ENCODE measurements at regions not wholly inside any gene's neighbourhood (a gene's known extent, or its start where the extent isn't known, plus 50 kb on each side); places are given as distances from the start of the nearest gene placed in this dataset.

GRCh38 chr18:75896865-75897264 is 469.4 kb upstream of the SMIM21 start:
- DNase-seq = no peak

DNA sequence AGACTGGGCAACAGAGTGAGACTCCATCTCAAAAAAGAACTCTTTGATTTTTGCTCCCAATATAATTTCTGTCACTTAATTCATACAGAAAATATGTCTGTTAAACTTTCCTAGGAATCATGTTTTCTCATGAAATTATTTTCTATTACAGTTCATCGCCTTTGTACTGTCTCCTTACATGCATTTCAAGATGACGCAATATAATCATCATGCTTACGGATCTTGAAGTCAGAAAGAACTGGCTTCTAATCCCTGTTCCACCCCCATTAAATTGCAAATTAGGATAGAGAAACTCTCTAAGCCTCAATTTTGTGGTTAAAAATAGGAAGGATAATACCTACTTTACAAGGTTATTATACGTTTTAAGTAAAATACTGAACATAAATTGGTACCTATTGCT is 467.6 kb upstream of the SMIM21 start:
- DNase-seq = no peak

DNA sequence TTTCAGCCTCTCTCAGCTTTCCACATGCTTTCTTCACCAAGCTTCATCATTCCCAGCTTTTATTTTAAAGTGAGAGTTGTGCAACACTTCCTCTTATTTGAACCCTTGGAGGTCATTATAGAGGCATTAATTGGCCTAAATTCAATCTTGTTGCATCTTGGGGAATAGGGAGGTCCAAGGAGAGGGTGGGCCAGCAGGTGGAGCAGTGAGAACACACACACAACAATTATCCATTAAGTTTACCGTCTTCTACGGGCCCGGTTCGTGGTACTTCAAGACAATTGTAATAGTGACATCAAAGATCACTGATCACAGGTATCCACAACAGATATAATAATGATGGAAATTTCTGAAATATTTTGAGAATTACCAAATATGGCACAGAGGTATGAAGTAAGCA is 457.2 kb upstream of the SMIM21 start:
- DNase-seq = no peak

DNA sequence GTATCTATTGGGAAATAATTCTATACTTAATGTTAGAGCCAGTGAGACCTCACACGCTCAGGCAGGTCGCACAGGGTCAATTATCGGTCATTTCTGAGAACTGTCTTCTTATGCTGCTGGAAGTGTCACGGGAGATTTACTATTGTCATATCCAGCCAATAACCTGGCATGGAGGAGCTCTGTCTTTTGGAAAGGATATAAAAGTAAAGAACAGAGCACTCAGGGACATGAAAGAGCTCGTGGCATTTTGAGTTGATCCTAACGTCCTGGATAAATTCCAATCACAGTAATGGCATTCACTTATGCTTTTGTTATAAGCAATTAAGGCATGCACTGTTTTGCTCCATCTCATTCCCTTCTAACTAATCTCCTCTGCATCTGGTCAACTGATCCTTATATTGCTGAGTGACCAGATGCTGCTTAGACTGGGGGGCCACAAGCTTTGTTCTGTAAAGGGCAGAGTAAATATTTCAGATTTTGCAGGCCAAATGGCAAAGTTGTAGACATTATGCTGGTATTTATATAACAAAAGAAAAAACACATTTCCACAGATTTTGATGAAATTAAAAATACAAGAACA is 453.5 kb upstream of the SMIM21 start:
- DNase-seq = no peak

GRCh38 chr18:75880266-75880665 is 452.8 kb upstream of the SMIM21 start:
- no peak for DNase-seq

DNA sequence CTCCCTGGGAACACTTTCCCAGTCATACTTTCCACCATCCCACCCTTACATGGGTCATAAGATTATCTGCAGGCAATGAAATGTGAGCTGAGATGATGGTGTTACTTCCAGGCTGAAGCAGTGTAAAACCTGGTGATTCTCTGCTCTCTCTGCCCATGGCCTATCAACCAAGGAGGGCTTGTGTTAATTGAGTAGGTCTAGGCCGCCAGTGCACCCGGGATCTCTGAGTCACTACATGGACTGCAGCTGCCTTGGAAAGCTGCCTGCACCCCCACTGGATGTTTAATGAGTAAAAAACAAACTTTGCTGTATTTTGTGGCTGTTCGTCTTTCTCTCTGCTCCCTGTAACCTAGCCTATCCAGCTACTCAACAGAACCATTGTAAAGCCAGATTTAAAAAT is 451.7 kb upstream of the SMIM21 start:
- DNase-seq = no peak

- DNase-seq = no peak
Observed at GRCh38 chr18:75875559-75875958, 448.1 kb upstream of the SMIM21 start.

DNA sequence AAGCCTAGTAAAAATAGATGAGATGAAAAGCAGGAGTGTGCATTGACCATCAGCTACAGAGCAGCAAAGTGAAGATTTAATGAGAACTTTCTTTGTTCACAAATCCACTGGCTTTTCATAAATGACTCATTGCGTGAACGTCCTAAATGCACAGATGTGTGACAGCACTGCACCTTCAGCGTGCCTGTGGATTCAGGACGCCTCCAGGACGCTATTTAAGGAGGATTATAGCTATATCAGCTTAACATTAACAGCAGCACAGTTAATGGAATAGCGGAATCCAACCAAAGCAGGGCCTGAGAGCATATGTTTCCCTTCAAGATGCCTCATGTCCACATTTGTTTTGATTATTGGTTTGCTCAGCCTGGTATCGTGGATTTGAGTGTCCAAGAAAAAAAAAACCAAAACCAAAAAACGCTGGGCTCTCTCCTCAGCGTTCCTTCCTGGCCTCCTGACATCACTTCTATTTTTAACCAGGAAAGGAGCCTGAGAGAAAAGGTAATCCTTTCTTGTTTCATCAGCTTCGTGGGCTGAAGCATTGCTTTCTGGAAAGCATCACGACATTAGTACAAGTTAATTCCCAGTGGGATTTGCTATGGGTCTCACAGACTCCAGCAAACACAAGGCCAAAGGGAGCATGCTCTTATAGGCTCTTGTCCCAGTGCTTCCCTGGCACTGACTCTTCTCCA is 447.0 kb upstream of the SMIM21 start:
- DNase-seq = no peak

- no peak for DNase-seq
Observed at GRCh38 chr18:75871596-75871995, 444.1 kb upstream of the SMIM21 start.

- DNase-seq = no peak
Observed at GRCh38 chr18:75869162-75869561, 441.7 kb upstream of the SMIM21 start.

DNA sequence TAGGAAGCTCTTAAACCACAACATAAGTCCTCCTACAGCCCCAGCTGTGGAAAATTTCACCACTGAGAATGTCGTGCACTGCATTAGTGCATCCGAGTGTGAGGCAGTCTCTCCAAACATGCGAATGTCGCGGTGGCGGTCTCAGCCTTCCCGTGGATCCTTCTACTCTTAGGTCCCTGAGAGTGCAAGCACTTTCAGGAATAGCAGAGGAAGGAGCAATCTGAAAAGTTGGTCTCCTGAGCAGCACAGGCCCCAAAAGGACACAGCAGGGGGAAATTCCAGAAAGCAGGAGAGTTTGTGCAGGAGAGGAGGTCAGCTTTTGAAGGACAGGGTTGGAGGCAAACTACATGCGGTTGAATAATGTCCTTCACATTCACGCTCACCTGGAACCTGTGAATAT is 440.5 kb upstream of the SMIM21 start:
- no peak for DNase-seq

DNA sequence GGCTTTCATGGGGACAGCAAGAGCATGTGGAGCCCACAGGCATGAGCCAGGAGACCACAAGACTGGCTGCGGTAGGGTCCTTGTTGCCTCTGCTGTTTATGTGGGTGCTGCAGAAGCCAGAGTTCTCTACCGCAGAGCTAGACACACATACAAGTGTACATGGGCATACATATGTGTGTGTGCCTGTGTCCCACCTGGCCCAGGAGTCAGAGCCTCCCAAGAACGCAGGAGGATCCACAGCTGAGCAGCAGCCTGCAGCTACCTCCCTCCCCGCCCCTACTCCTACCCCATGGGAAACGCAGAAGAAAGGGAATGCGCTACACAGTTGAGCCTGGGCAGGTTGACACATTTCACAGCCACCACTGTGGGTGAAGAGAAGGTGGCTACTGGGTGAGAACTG is 438.1 kb upstream of the SMIM21 start:
- no peak for DNase-seq

DNA sequence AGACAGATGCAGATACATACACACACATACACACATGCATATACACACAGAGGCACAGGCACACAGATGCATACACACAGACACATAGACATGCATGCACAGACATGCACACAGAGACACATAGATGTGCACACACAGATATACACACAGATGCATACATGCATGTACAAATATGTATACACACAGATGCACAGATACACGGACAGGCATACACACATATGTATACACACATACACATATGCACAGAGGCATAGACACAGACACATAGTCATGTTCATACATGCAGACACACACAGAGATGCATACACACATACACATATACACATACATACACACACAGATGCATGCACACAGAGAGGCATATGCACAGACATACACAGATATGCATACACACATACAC is 437.3 kb upstream of the SMIM21 start:
- no peak for DNase-seq

DNA sequence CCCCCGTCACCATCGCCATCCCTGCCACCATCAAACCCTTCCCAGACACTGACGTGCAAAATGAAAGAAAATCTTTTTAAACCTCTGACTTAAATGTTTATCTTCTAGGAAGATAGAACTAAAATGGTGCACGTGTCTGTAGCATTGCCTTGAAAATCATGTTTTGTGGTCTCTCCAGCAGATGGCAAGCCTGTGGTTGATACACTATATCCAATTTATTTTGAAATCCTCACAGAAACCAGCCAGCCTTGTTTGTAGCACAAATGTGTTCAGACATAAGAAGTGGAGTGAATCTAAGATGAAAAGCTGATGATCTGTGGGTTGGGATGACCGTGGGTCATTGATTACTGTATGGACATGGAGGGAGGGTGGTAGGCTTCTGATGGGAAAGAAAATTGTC is 436.2 kb upstream of the SMIM21 start:
- no peak for DNase-seq

GRCh38 chr18:75862458-75862857 is 435.0 kb upstream of the SMIM21 start:
- DNase-seq = no peak

DNA sequence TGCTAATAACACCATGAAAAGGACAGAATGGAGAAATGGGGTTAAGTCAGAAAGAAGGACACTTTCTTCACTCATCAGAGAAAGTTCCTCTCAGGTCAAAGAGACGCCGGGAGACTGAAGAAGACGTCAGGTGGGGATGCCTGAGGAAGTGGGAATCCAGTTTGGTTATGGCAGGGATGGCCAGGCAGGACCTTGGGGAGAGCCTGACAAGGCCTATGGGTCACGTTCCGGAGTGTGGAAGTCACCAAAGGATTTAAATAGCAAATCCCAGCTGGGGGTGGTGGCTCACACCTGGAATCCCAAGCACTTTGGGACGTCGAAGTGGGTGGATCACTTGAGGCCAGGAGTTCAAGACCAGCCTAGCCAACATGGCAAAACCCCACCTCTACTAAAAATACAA is 432.7 kb upstream of the SMIM21 start:
- DNase-seq = no peak

GRCh38 chr18:75859533-75859932 is 432.0 kb upstream of the SMIM21 start:
- no peak for DNase-seq

GRCh38 chr18:75858754-75859153 is 431.3 kb upstream of the SMIM21 start:
- no peak for DNase-seq

DNA sequence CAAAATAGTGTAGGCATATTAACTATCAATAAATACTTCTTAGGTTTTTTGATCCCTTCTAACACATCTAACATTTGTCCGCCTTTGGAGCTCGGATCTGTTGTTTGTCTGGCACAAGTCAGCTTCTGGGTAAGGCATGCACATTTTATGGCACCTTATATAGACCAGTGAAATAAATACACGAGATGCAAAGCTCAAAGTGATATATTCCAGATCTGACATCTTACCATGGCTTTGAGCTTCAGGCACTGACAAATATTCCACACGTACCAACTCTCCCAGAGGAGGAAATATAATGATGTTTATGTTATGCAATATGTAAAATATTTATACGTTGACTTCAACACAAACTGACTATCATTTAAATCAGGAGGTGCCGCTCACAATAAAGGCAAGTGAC is 430.1 kb upstream of the SMIM21 start:
- no peak for DNase-seq

DNA sequence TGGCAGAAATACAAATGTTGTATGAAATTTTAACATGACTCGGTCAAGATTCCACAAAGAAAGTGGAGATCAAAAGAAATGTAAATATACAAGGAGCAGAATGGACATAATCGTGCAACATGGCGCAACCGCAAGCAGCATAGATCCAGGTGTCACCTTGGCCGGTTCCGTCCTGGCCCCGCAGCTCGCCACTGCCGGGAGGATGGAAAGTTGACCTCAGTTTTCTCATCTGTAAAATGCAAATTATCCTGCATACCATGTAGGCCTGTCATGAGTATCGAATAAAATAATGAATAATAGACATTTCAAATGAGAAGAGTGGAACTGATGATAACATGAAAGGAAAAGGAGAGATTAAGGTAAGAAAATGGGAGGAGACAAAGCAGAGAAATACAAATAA is 427.3 kb upstream of the SMIM21 start:
- DNase-seq = no peak

GRCh38 chr18:75854174-75854573 is 426.7 kb upstream of the SMIM21 start:
- DNase-seq = no peak

GRCh38 chr18:75846321-75846720 is 418.8 kb upstream of the SMIM21 start:
- DNase-seq = no peak

GRCh38 chr18:75845413-75845812 is 417.9 kb upstream of the SMIM21 start:
- no peak for DNase-seq

GRCh38 chr18:75844146-75844545 is 416.6 kb upstream of the SMIM21 start:
- DNase-seq = no peak

DNA sequence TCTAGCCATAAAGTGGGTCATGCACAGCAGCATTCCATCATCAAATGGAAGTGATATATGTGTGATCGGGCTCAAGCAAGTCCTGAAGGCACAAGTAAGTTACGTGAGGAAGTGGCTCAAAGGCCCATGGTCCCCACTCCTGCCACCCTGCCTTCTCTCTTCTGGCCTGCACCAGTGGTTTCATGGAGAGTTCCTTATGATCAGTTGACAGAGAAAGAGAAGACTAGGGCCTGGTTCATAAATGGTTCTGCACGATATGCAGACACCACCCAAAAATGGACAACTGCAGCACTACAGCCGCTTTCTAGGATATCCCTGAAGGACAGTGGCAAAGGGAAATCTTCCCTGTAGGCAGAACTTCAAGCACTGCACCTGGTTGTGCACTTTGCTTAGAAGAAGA is 412.6 kb upstream of the SMIM21 start:
- DNase-seq = no peak
